Erythroblast (primary cell): ENCODE measurements at regions not wholly inside any gene's neighbourhood (a gene's known extent, or its start where the extent isn't known, plus 50 kb on each side); places are given as distances from the start of the nearest gene placed in this dataset.

Source experiments
- GATA1 ChIP-seq: IDR thresholded peaks from 2 replicates; pipeline ENCODE4 v1.6.1; 2011; ENCODE audit warnings: low read depth, mild to moderate bottlenecking, control low read depth, low read length, moderate library complexity
- POLR2A ChIP-seq: IDR thresholded peaks from 2 replicates; pipeline ENCODE4 v1.6.1; 2011; ENCODE audit warnings: mild to moderate bottlenecking, low read length

DNA sequence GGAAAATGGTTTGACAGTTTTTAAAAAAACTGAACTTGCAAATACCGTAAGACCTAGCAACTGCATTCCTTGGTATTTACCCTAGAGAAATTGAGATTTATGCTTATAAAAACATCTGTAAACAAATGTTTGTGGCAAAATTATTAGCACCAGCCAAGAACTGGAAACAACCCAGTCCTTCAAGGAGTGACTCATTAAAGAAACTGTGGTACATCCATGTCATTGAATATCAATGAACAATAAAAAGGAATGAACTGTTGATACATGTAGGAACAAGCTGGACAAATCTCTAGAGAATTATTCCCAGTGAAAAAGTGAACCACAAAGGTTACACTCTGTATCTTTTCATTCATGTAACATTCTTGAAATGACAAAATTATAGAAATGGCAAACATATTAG lies 240.2 kb upstream of the ADAMTS3 start:
- TF ChIP-seq POLR2A (no peak), GATA1 (no peak)
